PC-3 (cell line): ENCODE measurements at regions not wholly inside any gene's neighbourhood (a gene's known extent, or its start where the extent isn't known, plus 50 kb on each side); places are given as distances from the start of the nearest gene placed in this dataset.

Source experiments
- EZH2 ChIP-seq: fragments of 300-600 bp; sonication (generic); IDR thresholded peaks from one replicate; pipeline ENCODE4 v1.6.1; 2017; ENCODE audit warnings: antibody characterized with exemption, mild to moderate bottlenecking, low read length; ENCODE audit not compliant: unreplicated experiment
- TF ChIP-seq, protein P1 (sequence below): fragments of 300-600 bp; sonication (generic); conservative IDR thresholded peaks from 2 replicates; pipeline ENCODE4 v1.5.1; 2017; ENCODE audit warnings: antibody characterized with exemption, low read depth, mild to moderate bottlenecking, low read length

- no peak for TF ChIP-seq EZH2
- TF ChIP-seq, protein P1, sequence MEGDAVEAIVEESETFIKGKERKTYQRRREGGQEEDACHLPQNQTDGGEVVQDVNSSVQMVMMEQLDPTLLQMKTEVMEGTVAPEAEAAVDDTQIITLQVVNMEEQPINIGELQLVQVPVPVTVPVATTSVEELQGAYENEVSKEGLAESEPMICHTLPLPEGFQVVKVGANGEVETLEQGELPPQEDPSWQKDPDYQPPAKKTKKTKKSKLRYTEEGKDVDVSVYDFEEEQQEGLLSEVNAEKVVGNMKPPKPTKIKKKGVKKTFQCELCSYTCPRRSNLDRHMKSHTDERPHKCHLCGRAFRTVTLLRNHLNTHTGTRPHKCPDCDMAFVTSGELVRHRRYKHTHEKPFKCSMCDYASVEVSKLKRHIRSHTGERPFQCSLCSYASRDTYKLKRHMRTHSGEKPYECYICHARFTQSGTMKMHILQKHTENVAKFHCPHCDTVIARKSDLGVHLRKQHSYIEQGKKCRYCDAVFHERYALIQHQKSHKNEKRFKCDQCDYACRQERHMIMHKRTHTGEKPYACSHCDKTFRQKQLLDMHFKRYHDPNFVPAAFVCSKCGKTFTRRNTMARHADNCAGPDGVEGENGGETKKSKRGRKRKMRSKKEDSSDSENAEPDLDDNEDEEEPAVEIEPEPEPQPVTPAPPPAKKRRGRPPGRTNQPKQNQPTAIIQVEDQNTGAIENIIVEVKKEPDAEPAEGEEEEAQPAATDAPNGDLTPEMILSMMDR: no peak
These were observed 95.3 kb upstream of the ID2 start for GRCh38 chr2:8586457-8587051.
